DND-41 (cell line): ENCODE measurements at regions not wholly inside any gene's neighbourhood (a gene's known extent, or its start where the extent isn't known, plus 50 kb on each side); places are given as distances from the start of the nearest gene placed in this dataset.

Experiments used
- EZH2 ChIP-seq: IDR thresholded peaks from 3 replicates; pipeline ENCODE4 v1.6.1; 2012; ENCODE audit warnings: borderline replicate concordance, low read depth, mild to moderate bottlenecking, moderate library complexity, low read length, inconsistent platforms; ENCODE audit not compliant: severe bottlenecking
- TF ChIP-seq, protein P1 (sequence below): IDR thresholded peaks from 2 replicates; pipeline ENCODE4 v1.5.1; 2012; ENCODE audit warnings: borderline replicate concordance, low read length, moderate library complexity, mild to moderate bottlenecking; ENCODE audit not compliant: poor library complexity, severe bottlenecking; ENCODE audit errors: extremely low read depth

DNA sequence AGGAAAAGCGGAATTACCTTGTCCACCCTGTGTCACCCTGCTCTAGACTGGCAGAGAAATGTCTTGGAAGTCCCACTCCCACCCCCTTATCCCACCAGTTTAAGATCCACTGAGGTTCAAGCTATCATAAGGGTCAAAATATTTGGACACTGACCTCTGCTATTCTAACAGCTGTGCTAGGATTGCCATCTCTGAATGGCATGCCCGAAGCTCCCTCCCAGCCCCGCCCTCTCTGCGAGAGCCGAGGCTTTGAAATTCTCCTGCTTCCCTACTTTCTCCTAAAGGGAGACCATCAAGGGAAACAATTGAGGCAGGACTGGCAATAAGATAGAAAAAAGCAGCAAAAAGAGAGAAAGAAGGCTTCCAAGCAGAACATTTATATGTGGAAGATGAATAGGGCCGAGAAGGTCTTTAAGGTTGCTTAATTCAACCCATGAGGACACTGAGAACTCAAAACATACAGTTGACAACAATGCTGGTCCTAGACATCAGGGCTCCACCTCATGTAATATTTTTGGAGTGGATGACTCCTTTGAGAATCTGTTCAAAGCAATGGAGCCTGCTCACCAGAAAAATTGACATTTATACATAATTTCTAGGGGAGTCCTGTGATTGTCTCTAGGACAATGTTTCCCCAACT lies 338.7 kb upstream of the F9 start:
- TF ChIP-seq, protein P1, sequence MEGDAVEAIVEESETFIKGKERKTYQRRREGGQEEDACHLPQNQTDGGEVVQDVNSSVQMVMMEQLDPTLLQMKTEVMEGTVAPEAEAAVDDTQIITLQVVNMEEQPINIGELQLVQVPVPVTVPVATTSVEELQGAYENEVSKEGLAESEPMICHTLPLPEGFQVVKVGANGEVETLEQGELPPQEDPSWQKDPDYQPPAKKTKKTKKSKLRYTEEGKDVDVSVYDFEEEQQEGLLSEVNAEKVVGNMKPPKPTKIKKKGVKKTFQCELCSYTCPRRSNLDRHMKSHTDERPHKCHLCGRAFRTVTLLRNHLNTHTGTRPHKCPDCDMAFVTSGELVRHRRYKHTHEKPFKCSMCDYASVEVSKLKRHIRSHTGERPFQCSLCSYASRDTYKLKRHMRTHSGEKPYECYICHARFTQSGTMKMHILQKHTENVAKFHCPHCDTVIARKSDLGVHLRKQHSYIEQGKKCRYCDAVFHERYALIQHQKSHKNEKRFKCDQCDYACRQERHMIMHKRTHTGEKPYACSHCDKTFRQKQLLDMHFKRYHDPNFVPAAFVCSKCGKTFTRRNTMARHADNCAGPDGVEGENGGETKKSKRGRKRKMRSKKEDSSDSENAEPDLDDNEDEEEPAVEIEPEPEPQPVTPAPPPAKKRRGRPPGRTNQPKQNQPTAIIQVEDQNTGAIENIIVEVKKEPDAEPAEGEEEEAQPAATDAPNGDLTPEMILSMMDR, result no peak
- TF ChIP-seq EZH2, result no peak
